ENCODE measurements at regions not wholly inside any gene's neighbourhood (a gene's known extent, or its start where the extent isn't known, plus 50 kb on each side); places are given as distances from the start of the nearest gene placed in this dataset.

GRCh38 chr17:73831699-73832098, 187.5 kb upstream of the SDK2 start:
- no peak for TF ChIP-seq YY1 (IDR thresholded peaks at IDR 0.05; ENCODE audit: low read depth, low read length)
- TF ChIP-seq GABPA (IDR thresholded peaks at IDR 0.05; ENCODE audit: borderline replicate concordance, insufficient read depth, low read length) = no peak
- TF ChIP-seq JUN (IDR thresholded peaks at IDR 0.05; ENCODE audit: low read depth, low read length) = no peak
- TF ChIP-seq CHD1 (IDR thresholded peaks at IDR 0.05; ENCODE audit: low read depth, low read length) = no peak
- no peak for TF ChIP-seq CTCF (IDR thresholded peaks at IDR 0.05; ENCODE audit: control extremely low read depth in 1 of 3, insufficient read depth in 1 of 3, low read depth in 1 of 3, low read length in 3 of 3)
- no peak for TF ChIP-seq SP4 (IDR thresholded peaks at IDR 0.05; ENCODE audit: low read length)
- TF ChIP-seq EZH2 (IDR thresholded peaks at IDR 0.05; ENCODE audit: low read depth, low read length, severe bottlenecking) = no peak
